HepG2 (cell line): ENCODE measurements at regions not wholly inside any gene's neighbourhood (a gene's known extent, or its start where the extent isn't known, plus 50 kb on each side); places are given as distances from the start of the nearest gene placed in this dataset.

Source experiments
- ARNT ChIP-seq: fragments of 450-650 bp; IDR thresholded peaks from 2 replicates; pipeline ENCODE4 v1.6.1; 2017
- EHMT2 ChIP-seq: fragments of 200-600 bp; sonication (generic); IDR thresholded peaks from 2 replicates; pipeline ENCODE4 v1.7.0; 2017; ENCODE audit warnings: antibody characterized with exemption, low read depth, low read length, borderline replicate concordance
- EZH2 ChIP-seq: conservative IDR thresholded peaks from 2 replicates; pipeline ENCODE4 v1.6.1; 2012; ENCODE audit warnings: mild to moderate bottlenecking, low read depth, low read length, moderate library complexity
- POLR2A ChIP-seq, 2 experiments: IDR thresholded peaks; 2 replicates each; pipeline ENCODE4 v1.6.1; 2011; ENCODE audit warnings: low read depth in 2 of 2, low read length in 2 of 2, mild to moderate bottlenecking in 1 of 2, moderate library complexity in 1 of 2; ENCODE audit not compliant: insufficient read depth in 1 of 2
- SP1 ChIP-seq, 2 experiments: fragments of 450-650 bp in 1 of 2; sonication (generic) in 1 of 2; formaldehyde crosslinking in 1 of 2; IDR thresholded peaks; 2 replicates each; pipeline versions ENCODE4 v1.4.0 to v1.6.1; 2016 to 2020; ENCODE audit warnings: missing genetic modification reagents in 1 of 2
- SRSF1 ChIP-seq: fragments of 200-400 bp; formaldehyde crosslinking; optimal IDR thresholded peaks from 2 replicates; pipeline ENCODE3; 2017; ENCODE audit warnings: mild to moderate bottlenecking, low read depth, low read length, moderate library complexity
- ZNF792 ChIP-seq: IDR thresholded peaks from 2 replicates; pipeline ENCODE4 v1.6.1; 2016
- ZZZ3 ChIP-seq: sonication (generic); formaldehyde crosslinking; IDR thresholded peaks from 2 replicates; pipeline ENCODE4 v1.4.0; 2020; ENCODE audit warnings: missing genetic modification reagents, mild to moderate bottlenecking, borderline replicate concordance
- TF ChIP-seq, protein P1 (sequence below): sonication (generic); formaldehyde crosslinking; IDR thresholded peaks from 2 replicates; pipeline ENCODE4 v1.4.0; 2020; ENCODE audit warnings: missing genetic modification reagents
- TF ChIP-seq, protein P2 (sequence below): sonication (generic); formaldehyde crosslinking; IDR thresholded peaks from 2 replicates; pipeline ENCODE4 v1.5.0; 2020; ENCODE audit warnings: mild to moderate bottlenecking, missing genetic modification reagents, moderate library complexity
- TF ChIP-seq, protein P3 (sequence below): sonication (generic); formaldehyde crosslinking; IDR thresholded peaks from 2 replicates; pipeline ENCODE4 v1.8.0; 2022; ENCODE audit warnings: mild to moderate bottlenecking, missing genetic modification reagents; ENCODE audit not compliant: insufficient replicate concordance

DNA sequence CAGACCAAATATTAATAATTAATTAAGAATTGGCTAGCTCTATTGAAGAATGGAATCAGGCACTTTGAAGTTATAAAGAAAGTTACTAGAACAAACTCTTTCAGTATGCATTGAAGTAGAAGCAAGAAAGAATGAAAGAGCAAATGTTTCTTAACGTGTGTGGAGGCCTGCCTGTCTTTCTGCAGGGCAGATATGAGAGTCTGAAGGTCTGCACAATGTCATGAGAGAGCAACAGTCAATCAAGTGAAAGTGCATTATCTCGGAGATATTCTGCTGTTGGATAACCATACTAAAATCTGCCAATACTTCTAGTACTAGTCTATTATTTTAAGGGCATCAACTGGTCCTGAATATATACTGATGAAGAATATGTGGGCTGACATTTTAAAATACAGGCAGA lies 1270.8 kb downstream of the ZPLD1 start:
- TF ChIP-seq EZH2, result no peak
- TF ChIP-seq, protein P1, sequence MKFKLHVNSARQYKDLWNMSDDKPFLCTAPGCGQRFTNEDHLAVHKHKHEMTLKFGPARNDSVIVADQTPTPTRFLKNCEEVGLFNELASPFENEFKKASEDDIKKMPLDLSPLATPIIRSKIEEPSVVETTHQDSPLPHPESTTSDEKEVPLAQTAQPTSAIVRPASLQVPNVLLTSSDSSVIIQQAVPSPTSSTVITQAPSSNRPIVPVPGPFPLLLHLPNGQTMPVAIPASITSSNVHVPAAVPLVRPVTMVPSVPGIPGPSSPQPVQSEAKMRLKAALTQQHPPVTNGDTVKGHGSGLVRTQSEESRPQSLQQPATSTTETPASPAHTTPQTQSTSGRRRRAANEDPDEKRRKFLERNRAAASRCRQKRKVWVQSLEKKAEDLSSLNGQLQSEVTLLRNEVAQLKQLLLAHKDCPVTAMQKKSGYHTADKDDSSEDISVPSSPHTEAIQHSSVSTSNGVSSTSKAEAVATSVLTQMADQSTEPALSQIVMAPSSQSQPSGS (CRISPR knock-in tag), result no peak
- TF ChIP-seq, protein P2, sequence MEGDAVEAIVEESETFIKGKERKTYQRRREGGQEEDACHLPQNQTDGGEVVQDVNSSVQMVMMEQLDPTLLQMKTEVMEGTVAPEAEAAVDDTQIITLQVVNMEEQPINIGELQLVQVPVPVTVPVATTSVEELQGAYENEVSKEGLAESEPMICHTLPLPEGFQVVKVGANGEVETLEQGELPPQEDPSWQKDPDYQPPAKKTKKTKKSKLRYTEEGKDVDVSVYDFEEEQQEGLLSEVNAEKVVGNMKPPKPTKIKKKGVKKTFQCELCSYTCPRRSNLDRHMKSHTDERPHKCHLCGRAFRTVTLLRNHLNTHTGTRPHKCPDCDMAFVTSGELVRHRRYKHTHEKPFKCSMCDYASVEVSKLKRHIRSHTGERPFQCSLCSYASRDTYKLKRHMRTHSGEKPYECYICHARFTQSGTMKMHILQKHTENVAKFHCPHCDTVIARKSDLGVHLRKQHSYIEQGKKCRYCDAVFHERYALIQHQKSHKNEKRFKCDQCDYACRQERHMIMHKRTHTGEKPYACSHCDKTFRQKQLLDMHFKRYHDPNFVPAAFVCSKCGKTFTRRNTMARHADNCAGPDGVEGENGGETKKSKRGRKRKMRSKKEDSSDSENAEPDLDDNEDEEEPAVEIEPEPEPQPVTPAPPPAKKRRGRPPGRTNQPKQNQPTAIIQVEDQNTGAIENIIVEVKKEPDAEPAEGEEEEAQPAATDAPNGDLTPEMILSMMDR, result no peak
- TF ChIP-seq ARNT, result no peak
- TF ChIP-seq, protein P3, sequence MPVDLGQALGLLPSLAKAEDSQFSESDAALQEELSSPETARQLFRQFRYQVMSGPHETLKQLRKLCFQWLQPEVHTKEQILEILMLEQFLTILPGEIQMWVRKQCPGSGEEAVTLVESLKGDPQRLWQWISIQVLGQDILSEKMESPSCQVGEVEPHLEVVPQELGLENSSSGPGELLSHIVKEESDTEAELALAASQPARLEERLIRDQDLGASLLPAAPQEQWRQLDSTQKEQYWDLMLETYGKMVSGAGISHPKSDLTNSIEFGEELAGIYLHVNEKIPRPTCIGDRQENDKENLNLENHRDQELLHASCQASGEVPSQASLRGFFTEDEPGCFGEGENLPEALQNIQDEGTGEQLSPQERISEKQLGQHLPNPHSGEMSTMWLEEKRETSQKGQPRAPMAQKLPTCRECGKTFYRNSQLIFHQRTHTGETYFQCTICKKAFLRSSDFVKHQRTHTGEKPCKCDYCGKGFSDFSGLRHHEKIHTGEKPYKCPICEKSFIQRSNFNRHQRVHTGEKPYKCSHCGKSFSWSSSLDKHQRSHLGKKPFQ (CRISPR knock-in tag), result no peak
- no peak for TF ChIP-seq EHMT2
- TF ChIP-seq SRSF1, result no peak
- no peak for TF ChIP-seq ZNF792 (CRISPR knock-in tag)
- no peak for TF ChIP-seq SP1 (IDR thresholded peaks at IDR 0.05)
- no peak for TF ChIP-seq SP1 (CRISPR knock-in tag; IDR thresholded peaks at IDR 0.05)
- TF ChIP-seq POLR2A (IDR thresholded peaks at IDR 0.05; ENCODE audit: insufficient read depth in 1 of 2, low read depth in 2 of 2, low read length in 2 of 2), result no peak
- no peak for TF ChIP-seq ZZZ3 (CRISPR knock-in tag)
